HT1080 (cell line): ENCODE measurements at regions not wholly inside any gene's neighbourhood (a gene's known extent, or its start where the extent isn't known, plus 50 kb on each side); places are given as distances from the start of the nearest gene placed in this dataset.
"Not testable (repeated sequence)": the region's sequence is repeated elsewhere in the genome, so short reads cannot be mapped to it uniquely, and the experiment has no call there.

Experiments used
- DNase-seq: peaks from one replicate; pipeline ENCODE4 v3.0.0-alpha.2; 2015; ENCODE audit warnings: low read depth

- DNase-seq, result peak; percentile 3
These were observed 411.3 kb upstream of the SLC35B3 start for GRCh38 chr6:8846680-8847079.

- DNase-seq, result no peak
These were observed 410.3 kb upstream of the SLC35B3 start for GRCh38 chr6:8845690-8846089.

GRCh38 chr6:8844968-8845367 lies 409.6 kb upstream of the SLC35B3 start:
- no peak for DNase-seq

GRCh38 chr6:8839626-8840025 lies 404.3 kb upstream of the SLC35B3 start:
- no peak for DNase-seq

DNA sequence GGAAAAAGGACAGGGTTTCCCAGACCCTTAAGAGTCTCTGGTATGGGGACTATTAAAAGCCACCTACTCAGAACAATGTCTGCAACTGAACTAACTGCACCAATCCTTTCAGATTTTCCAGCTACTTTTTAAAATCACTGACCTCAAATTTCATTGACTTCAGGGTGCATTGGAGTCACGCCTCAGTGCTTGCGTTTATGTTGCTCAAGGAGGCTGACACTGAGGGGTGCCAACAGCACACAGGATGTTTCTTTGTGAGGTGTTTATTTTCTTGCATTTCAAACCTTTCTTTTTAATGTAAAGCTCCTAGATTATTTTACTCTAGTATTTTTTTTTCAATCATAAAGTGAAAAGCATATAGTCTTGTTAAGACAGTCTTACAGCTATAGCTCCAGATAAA lies 402.0 kb upstream of the SLC35B3 start:
- no peak for DNase-seq

- not testable (repeated sequence) for DNase-seq
These were observed 397.4 kb upstream of the SLC35B3 start for GRCh38 chr6:8832695-8833094.

DNA sequence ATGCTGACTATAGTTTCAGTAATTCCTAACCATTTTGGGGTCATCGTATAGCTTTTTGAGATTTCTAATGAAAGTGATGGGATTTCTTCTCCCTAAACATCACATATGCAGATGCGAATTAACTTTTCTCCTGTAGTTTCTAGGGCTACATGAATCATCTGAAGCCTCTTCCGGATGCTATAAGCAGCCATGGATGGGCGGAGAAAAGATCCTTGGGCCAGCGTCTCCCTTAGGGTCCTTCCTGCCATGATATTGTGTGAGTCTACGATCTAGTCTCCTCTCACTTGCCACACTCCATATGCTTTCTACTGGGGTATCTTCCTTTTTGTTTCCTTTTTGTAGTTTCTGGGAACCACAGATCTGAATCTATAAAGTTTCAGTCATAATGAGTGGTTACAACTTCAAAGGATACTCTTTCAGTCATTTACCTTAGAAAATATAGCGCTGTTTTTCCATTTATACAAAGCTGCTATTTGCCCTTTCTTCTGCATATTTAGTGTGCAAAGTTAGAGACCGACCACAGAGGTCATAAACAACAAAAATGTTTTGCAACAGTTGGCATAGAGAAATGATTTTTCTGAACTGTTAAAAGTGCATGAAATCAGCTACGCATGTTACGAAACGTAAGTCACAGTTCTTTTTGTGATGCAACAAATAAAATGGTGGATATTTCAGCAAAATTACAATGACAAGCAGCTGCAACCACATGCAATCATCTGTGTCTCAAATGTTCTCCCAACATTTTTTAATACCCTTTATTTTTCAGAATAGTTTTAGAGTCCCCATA lies 396.2 kb upstream of the SLC35B3 start:
- DNase-seq, result no peak

DNA sequence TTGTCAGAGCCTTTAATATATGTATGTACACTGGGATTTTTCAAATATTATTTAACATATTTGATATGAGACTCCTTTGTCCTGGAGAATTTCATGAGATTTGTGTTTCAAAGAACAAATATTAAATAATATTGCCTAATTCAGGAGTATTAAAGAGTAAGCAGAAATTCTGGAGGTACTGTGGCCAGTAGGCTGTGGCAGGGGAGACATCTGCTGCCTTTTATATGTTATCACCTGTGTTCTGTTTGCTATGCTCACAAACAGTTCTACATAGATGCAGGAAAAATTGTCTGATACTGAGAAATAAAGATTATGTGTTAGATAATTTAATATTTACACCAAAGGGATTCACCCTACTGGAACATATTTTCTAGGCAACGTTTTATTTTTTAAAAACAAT lies 395.4 kb upstream of the SLC35B3 start:
- DNase-seq, result no peak

- DNase-seq, result no peak
These were observed 394.5 kb upstream of the SLC35B3 start for GRCh38 chr6:8829796-8830195.

GRCh38 chr6:8829296-8829695 lies 394.0 kb upstream of the SLC35B3 start:
- no peak for DNase-seq

DNA sequence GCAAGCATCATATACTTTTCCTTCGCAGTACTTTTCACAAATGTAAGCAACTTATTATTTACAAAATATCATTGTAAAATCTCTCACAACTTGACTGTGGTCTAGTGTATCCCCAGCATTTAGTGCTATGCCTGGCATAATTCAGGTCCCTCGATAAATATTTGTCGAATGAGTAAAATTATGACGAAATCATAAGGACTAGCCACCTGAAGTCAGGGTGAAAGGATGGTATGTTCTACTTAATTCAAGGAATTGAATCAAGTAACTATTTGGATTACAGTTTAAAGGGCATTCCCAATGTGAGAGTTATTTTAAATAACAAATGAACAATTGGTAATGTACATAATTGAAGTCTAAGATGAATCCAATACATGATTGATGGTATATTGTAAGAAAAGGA lies 393.0 kb upstream of the SLC35B3 start:
- no peak for DNase-seq

DNA sequence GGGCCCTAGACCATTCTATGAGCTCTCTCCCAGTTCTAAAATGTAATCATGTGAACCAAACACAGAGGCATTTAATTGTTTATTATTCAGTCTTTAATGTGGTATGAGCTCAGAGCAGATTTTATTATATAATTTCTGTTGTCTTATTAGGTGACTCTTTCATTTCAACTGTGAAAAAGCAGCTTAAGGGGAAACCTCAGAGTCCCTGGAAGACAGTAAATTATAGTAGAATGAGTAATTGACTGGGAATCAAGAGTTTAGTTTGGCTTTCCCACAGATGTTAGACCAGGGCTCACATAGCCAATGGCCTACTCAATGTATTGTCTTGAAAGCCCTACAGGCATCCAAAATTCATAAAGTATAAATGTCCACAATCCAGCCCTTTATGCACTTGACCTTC lies 390.4 kb upstream of the SLC35B3 start:
- no peak for DNase-seq

GRCh38 chr6:8821981-8822381 lies 386.6 kb upstream of the SLC35B3 start:
- DNase-seq, result peak; percentile 11

- no peak for DNase-seq
These were observed 385.0 kb upstream of the SLC35B3 start for GRCh38 chr6:8820313-8820712.

- DNase-seq, result no peak
These were observed 384.1 kb upstream of the SLC35B3 start for GRCh38 chr6:8819446-8819845.

DNA sequence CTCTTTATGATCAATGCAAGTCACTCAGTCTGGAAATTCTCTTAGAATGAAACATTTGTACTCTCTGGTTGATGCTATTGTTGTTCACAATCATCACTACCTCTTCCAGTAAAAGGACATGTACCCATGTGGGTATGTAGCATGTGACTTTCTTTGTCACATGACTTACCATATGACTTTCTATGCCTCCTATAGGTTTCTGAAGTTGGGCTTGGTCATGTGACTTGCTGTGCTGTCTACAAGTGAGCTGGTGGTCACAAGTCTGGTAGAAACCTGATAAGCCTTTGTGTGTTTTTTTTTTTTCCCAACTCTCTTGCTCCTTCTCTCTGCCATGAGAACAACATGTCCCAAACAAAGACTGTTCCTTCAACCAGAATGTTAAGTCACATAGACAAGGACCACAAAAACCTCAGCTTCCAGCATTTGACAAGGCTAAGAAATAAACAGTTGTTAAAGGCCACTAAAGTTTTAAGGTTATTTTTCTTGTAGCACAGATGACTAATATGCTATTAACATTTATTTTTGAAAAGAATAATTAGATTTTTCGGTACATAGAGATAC lies 379.2 kb upstream of the SLC35B3 start:
- no peak for DNase-seq

- no peak for DNase-seq
These were observed 375.0 kb upstream of the SLC35B3 start for GRCh38 chr6:8810325-8810724.

DNA sequence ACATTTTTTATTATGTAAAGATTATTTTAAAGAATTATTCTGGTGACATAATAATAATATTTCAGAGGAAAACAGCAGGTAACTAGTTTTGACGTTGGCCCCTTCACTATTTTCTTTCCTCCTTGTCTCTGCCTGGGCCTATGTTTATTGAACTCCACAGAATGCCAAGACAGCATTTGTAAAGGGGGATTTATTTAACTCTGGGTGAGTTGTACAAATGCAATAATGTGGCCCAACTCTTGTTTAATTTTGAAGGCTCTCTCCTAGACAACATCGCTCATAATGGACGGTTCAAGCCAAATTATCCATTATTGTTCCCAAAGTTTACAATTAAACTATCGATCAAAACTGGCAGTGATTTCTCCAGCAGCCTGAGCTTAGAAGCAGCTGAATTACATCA lies 374.3 kb upstream of the SLC35B3 start:
- no peak for DNase-seq

DNA sequence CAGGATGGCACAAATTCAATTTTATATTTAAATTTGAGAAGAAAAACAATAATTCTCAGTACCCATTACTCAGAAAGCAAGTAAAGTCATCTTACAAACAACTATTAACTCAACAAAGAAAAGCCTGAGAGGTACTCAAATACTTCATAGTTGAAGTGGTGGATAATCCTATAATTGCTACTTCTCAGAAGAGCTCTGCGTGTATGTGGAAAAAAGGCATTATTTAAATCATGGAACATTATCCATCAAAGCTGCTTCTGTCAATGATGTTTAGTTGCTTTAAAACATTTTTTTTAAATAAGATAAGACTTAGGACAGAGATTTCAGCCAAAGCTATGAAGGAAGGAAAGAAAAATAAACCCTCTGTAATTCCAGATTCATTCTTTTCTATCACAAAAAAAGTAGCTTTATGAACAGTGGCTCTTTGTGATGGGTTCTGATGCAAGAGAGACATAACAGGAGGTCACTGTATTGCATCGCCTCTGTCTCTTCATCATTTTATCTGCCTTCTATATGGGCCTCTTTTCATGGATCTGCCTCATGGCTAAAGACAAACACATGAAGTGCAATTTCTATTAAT lies 367.9 kb upstream of the SLC35B3 start:
- DNase-seq, result no peak

DNA sequence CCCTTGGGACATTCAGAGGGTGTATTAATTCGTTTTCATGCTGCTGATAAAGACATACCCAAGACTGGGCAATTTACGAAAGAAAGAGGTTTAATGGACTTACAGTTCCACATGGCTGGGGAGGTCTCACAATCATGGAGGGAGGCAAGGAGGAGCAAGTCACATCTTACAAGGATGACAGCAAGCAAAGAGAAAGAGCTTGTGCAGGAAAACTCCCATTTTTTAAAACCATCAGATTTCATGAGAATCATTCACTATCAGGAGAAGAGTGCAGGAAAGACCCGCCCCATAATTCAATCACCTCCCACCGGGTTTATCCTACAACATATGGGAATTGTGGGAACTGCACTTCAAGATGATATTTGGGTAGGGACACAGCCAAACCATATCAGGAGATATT lies 367.1 kb upstream of the SLC35B3 start:
- DNase-seq, result not testable (repeated sequence)

DNA sequence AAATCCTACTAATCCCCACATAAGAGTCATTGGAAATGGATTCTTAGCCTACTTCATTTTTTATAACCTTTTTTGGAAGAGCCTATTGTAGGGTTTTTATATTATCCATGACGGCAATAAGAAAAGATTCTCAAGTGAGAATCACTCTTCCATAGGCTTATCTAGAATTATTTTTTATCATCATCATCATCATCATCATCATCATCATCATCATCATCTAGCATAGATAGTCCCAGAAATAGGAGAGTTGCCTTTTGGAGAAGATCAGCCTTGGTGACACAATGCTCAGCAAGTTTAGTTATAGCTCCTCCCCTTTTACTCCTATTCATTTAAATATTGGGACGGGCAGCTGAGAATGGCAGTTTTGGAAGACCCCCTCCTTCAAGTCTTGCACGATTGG lies 359.1 kb upstream of the SLC35B3 start:
- no peak for DNase-seq

DNA sequence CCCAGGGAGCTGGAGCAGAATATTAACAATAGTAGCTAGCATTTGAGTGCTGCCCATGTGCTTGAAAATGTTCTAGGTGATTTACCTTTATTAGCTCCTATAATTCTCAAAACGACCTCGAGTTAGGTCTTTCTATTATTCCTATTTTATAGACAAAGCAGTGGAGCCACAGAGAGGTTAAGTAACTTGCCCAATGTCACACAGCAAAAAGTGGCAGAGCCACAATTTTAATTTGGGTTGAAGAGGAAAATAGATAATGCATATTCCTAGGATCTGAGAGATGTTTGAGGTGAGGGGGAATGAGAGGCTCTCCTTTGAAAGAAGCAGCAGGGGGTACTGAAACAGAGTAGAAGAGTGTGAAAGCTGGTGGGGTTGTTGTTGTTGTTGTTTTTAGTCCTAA lies 354.5 kb upstream of the SLC35B3 start:
- no peak for DNase-seq

DNA sequence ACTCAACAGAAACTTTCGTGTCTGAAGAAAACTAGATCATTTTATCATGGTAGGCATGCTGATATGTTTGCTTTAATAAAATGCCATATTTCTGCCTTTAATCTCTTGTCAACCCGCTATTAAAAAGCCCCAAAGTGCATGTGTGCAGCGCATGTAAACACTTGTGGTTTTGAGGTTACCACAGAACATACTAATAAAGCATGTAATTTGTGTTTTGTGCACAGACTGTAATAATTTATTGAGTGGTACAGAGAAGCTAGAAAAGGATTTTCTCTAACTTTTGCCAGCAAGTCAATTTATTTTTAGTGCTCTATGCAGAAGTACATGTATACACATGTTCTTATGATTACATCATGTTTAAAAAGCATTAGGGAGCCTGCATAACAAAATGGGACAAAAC lies 349.9 kb upstream of the SLC35B3 start:
- no peak for DNase-seq
